ENCODE measurements at regions not wholly inside any gene's neighbourhood (a gene's known extent, or its start where the extent isn't known, plus 50 kb on each side); places are given as distances from the start of the nearest gene placed in this dataset.
A peak's percentile ranks its signal among the peaks of the same experiment; 100 is the strongest.

- DNase-seq = no peak
Measured at GRCh38 chr1:61627365-61627764, 97.6 kb downstream of the TM2D1 start.

- no peak for DNase-seq
Measured at GRCh38 chr1:61626816-61627215, 98.1 kb downstream of the TM2D1 start.

GRCh38 chr1:61623852-61624251 is 101.1 kb downstream of the TM2D1 start:
- DNase-seq = no peak

GRCh38 chr1:61620536-61620935 is 104.4 kb downstream of the TM2D1 start:
- DNase-seq = no peak

GRCh38 chr1:61618755-61619154 is 106.2 kb downstream of the TM2D1 start:
- DNase-seq = no peak

- no peak for DNase-seq
Measured at GRCh38 chr1:61618193-61618592, 106.7 kb downstream of the TM2D1 start.

- DNase-seq = no peak
Measured at GRCh38 chr1:61616830-61617229, 108.1 kb downstream of the TM2D1 start.

GRCh38 chr1:61612602-61613001 is 112.3 kb downstream of the TM2D1 start:
- peak; percentile 25 to 33 for DNase-seq

GRCh38 chr1:61609040-61609439 is 115.9 kb downstream of the TM2D1 start:
- DNase-seq = no peak

GRCh38 chr1:61607448-61607847 is 117.5 kb downstream of the TM2D1 start:
- DNase-seq = no peak

GRCh38 chr1:61606448-61607312 is 118.3 kb downstream of the TM2D1 start:
- DNase-seq = no peak

- DNase-seq = no peak
Measured at GRCh38 chr1:61605607-61606321, 119.2 kb downstream of the TM2D1 start.

GRCh38 chr1:61604684-61605083 is 120.3 kb downstream of the TM2D1 start:
- peak; percentile 72 to 73 for DNase-seq

GRCh38 chr1:61604261-61604660 is 120.7 kb downstream of the TM2D1 start:
- DNase-seq = no peak

GRCh38 chr1:61602663-61603062 is 122.3 kb downstream of the TM2D1 start:
- DNase-seq = no peak

- no peak for DNase-seq
Measured at GRCh38 chr1:61597601-61598000, 127.3 kb downstream of the TM2D1 start.

- DNase-seq = no peak
Measured at GRCh38 chr1:61593331-61593730, 131.6 kb downstream of the TM2D1 start.

GRCh38 chr1:61591351-61591750 is 133.6 kb downstream of the TM2D1 start:
- no peak for DNase-seq

- peak; percentile 17 to 64 for DNase-seq
Measured at GRCh38 chr1:61588736-61589672, 135.9 kb downstream of the TM2D1 start.

- no peak for DNase-seq
Measured at GRCh38 chr1:61585714-61586113, 139.2 kb downstream of the TM2D1 start.

- DNase-seq = peak in 1 of 2 donors; percentile 25
Measured at GRCh38 chr1:61583703-61584102, 141.2 kb downstream of the TM2D1 start.

- no peak for DNase-seq
Measured at GRCh38 chr1:61581251-61581650, 143.7 kb downstream of the TM2D1 start.

- DNase-seq = no peak
Measured at GRCh38 chr1:61580417-61580816, 144.5 kb downstream of the TM2D1 start.

All from inflammatory macrophage treated with lipopolysaccharide for 1 hour (primary cell).